SH-SY5Y (cell line): ENCODE measurements at regions not wholly inside any gene's neighbourhood (a gene's known extent, or its start where the extent isn't known, plus 50 kb on each side); places are given as distances from the start of the nearest gene placed in this dataset.

Experiments
- GATA2 ChIP-seq: IDR thresholded peaks from 2 replicates; pipeline ENCODE4 v1.6.1; 2011; ENCODE audit warnings: mild to moderate bottlenecking, low read depth, low read length
- GATA3 ChIP-seq: IDR thresholded peaks from 2 replicates; pipeline ENCODE4 v1.6.1; 2011; ENCODE audit warnings: low read depth, mild to moderate bottlenecking, low read length, moderate library complexity

- TF ChIP-seq GATA2 (no peak), GATA3 (no peak)
These were observed 243.5 kb downstream of the EIPR1 start for GRCh38 chr2:3134026-3134571.
